WI38 (cell line): ENCODE measurements at regions not wholly inside any gene's neighbourhood (a gene's known extent, or its start where the extent isn't known, plus 50 kb on each side); places are given as distances from the start of the nearest gene placed in this dataset.

Source experiments
- H3K4me3 ChIP-seq: 2 replicates; pipeline ENCODE4 v1.5.1; 2011; ENCODE audit warnings: low read depth, mild to moderate bottlenecking, control low read depth, low read length
- CTCF ChIP-seq: IDR thresholded peaks from 2 replicates; pipeline ENCODE4 v1.5.1; 2012; ENCODE audit warnings: low read depth, mild to moderate bottlenecking, control low read depth, low read length

GRCh38 chr1:47674189-47674588, 236.3 kb downstream of the FOXD2 start:
- no peak for TF ChIP-seq CTCF
- H3K4me3 ChIP-seq = no peak overlapping the region

DNA sequence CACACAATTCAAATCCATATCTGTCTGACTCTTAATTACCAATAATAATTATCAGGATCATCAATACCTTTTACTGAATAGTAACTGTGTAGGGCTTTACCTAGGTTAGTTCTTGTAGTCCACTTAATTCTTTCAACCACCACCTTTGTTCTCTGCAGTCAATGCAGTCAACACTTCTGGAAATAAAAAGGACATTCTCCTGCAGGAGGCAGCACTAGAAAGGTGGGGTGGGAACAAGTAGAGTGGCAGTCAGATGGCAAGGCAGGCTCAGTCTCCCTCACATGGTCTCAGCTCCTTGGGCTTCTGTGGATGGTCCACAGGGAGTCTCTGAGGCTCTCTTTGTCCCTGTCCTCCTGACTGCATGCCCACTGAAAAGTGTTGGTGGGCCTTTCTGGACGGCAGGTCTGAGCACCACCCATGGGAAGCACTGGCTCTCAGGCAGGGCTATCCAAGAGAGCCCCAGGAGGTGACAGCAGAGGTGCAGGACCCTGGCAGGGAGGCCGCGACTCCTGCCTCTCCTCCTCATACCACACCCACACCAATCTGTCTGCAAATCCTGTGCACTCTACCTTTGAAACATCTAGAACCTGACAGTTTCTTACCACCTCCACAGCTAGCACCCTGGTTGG, 237.3 kb downstream of the FOXD2 start:
- TF ChIP-seq CTCF = no peak
- H3K4me3 ChIP-seq = no peak overlapping the region

GRCh38 chr1:47675721-47676120, 237.9 kb downstream of the FOXD2 start:
- H3K4me3 ChIP-seq = no peak overlapping the region
- no peak for TF ChIP-seq CTCF

- no peak for TF ChIP-seq CTCF
- no peak overlapping the region for H3K4me3 ChIP-seq
These were observed 238.6 kb downstream of the FOXD2 start for GRCh38 chr1:47676311-47677054.

- H3K4me3 ChIP-seq = no peak overlapping the region
- TF ChIP-seq CTCF = no peak
These were observed 239.5 kb downstream of the FOXD2 start for GRCh38 chr1:47677241-47677940.

DNA sequence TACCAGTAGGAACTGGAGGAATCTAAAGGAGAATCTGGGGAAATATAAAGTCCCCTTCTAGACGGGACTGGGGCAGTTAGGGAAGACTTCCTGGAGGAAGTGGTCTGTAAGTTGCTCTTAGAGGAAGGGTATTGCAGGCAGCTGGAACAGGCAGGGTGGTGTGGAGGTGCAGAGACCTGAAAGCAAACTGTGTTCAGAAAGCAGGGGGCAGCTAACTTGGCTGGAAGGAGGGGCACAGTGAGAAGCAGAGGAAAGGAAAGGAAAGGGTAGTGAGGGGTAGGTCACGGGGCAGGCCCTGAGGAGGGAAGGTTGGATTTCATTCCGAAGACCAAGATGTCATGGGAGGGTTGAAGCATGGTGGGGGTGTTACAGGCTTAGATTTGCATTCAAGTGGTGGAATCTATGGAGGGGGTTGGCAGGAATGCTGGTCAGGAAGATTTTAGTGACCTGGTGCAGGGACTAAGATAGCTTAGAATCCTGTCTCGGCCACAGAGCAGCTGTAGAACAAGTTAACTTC, 240.7 kb downstream of the FOXD2 start:
- TF ChIP-seq CTCF = no peak

More for the DNA sequence above, 240.7 kb downstream of the FOXD2 start:
- H3K4me3 ChIP-seq = no peak overlapping the region
